ENCODE measurements at regions not wholly inside any gene's neighbourhood (a gene's known extent, or its start where the extent isn't known, plus 50 kb on each side); places are given as distances from the start of the nearest gene placed in this dataset.
"Not testable (repeated sequence)": the region's sequence is repeated elsewhere in the genome, so short reads cannot be mapped to it uniquely, and the experiment has no call there.

DNA sequence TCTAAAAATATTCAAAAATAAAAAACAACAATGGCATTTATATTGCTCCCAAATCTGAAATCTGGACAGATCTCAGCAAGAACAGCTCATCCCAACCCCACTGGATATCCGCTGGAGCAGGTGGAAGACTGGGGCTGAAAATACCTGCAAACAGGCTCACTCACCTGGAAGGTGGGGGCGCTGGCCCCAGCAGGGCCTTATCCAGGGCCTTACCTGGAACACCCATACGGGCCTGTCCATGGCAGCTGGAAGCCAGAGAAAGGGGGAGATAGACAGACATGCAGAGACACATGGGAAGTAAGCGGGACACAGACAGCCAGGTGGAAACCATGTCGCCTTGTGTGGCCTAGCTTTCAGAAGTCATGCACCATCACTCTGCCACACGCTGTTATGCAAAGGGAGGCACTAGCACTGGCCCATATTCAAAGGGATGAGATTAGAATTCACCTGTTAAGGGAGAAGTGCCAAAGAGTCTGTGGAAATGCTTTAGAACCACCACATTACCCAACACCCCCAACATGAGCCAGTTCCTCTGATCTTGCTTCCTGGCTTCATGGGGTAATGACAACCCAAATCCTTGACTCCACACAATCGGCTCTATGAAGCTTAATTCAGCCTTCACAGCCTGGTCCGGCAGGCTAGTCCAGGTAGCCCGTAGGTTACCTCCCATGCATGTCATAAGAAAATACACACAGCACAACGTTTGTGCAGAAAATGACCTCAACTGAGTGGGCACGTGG is 99.0 kb upstream of the CDYL start:
- no peak for DNase-seq (ENCODE audit: low read depth in 2 of 2)

DNA sequence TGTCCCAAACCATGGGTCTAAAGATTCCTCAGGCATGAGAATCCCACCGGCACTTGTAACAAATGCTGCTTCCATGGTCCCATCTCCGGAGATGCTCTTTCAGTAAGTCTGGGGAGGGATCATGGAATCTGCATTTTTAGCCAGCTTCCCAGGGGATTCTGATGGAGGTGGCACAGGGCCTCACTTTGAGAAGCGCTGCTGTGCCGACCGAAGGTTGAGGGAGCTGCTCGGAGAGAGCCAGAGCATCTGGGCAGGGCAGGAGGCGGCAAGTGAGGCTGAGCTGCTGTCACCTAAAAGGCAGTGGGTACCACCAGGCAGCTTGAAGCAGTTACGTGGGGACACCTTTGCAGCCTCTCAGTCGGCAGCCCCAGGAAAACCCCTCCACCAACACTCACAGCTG is 100.2 kb upstream of the CDYL start:
- no peak for DNase-seq (ENCODE audit: low read depth in 2 of 2)

DNA sequence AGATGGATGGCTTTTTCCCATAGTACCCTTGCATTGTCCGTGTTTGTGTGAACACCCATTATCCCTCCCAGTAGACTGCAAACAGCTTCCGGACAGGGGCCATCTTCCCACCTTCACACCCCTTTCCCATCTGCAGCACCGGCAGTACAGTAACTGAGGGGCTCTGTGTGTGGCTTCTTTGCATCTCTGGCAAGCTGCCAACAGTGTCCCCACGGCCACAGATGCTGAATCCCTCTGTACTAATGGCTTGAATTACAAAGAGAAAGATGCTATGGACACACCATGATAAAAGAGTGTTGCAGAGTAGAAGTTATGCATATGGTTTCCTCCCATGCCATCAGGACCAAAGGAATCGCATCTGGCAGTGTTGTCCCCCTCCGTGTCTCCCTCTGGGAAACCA is 101.1 kb upstream of the CDYL start:
- DNase-seq (ENCODE audit: low read depth in 2 of 2): no peak

DNA sequence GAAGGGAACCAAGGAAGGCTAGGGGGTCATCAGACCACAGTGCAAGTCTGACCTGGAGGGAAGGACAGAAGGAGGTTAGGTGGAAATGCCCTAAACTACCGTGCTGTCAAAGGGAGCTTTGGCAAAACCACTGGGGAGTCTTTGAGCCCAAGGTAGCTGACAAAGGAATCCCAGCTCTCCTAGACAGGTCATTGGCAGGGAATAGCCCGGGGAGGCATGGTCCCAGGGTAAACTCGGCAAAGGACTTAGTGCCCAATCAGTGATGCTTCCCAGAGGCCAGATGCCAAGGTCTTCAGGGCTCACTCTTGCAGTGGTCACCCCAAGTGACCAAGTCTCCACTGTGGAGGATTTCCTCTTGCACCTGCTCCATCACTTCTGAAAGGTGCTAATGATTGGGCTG is 102.3 kb upstream of the CDYL start:
- DNase-seq (ENCODE audit: low read depth in 2 of 2): no peak

DNA sequence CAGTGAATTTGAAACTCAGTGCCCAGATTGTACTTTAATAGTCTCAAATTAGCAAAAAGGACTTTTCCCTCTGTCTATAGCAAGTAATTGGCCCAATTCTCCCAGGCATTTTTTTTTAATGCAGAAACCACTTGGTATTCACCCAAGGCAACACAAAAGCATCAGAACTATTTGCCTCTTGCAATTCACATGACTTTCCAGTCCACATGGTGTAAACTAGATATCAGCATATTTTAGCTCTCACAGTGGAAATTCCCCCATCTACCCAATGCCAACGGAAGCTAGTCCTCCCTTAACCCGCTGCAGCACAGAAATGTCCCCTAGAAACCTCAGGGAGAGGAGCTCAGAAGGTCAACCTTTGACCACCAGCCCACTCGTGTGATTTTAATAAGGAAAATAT is 103.4 kb upstream of the CDYL start:
- DNase-seq (ENCODE audit: low read depth in 2 of 2): no peak

DNA sequence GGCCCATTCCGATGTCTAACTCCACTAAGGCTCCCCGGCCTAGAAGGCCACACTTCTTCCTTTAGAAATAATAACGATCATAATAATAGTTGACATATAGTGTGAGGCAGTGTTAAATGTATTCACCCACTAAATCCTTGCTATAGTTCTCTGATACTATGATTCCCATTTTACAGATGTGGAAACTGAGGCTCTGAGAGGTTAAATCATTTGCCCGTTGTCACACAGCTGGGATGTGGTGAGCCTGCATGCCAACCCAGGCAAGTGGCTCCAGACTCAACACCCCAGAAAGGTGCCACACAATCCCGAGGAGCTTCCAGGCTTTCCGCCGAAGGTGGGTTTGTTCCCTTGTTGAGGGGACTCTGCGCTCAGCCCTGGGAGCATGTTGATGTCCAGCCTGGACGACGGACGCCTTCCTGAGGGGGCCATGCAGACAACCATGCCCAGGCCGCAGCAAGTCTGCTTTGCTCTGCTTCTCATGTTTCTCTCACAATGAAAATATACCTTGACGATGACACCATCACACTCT is 104.6 kb upstream of the CDYL start:
- DNase-seq (ENCODE audit: low read depth in 2 of 2): no peak

DNA sequence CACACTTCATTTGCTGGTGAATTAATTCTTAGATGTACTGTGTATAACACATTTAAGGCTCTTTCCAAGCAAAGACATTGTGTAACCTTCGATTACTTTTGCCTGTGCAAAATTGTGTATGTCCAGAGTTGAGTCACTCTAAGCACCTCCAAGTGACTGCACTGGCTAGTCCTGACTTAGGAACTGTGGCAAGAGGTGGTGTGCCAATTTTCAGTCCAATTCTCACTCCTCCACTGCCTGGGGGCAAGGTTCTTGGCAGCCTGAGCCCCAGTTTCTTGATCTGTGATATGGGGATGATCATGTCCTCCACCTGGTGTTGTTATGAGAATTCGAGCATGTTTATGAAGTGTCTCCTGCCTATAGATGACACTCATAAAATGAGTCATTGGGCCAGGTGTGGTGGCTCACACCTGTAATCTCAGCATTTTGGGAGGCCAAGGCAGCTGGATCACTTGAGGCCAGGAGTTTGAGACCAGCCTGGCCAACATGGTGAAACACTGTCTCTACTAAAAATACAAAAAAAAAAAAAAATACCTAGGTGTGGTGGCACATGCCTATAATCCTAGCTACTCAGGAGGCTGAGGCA is 105.3 kb upstream of the CDYL start:
- no peak for DNase-seq (ENCODE audit: low read depth in 2 of 2)

DNA sequence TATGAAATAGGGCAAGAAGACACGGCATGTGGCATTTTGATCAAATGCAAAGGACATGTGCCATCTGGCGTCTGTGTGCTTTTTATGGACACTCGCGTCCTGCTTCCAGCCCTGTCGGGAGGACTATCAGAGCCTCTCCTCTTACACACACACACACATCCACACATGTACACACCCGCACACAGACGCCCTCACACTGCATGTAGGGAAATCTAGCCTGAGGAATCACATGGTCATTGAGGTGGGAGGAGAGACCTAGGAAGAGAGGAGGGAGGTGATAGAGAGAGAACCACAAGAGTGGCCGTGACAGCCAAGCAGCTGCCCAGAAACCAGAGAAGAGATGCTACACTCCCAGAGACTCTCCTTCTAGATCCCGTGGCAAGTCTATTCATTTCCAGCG is 105.9 kb upstream of the CDYL start:
- no peak for DNase-seq (ENCODE audit: low read depth in 2 of 2)

DNA sequence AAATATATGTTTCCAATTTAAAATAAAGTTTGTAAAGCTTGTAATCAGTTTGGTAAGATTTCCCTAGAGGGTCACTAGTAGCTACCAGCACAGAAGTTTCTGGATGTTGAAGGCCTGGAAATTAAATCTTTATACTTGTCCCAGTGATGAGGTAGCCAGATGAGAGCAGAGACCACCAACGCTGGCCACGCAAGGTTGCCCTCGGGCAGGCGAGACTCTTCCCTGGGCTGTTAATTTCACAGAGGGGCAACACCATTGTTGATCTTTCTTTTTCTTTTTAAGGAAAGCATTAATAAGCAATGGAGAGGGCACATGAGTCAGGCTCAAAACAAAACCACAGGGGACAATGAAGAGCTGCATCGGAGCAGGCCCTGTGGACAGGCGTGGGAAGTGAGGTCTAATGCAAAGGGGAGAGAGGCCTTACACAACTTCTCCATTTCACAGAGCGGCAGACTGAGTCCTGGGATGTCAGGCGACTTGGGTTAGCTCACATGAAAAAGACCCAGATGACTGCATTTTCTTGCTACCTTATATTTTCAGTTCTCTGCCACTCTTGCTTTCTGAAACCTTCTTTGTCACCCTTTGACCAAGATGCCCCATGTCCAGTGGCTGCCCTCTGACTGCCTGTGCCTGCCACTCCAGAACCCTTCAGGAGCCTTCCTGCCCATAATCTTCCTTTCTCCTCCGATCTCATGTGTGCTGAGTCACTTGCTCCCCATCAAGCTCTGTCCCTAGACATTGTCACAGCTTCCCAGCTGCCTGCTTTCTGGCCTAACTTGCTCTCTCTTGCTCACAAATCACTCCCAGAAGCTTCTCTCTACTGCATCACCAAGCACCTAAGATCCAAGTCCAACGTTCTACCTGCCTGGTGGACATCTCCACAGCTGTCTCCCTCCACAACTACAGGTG is 107.7 kb upstream of the CDYL start:
- no peak for DNase-seq (ENCODE audit: low read depth in 2 of 2)

DNA sequence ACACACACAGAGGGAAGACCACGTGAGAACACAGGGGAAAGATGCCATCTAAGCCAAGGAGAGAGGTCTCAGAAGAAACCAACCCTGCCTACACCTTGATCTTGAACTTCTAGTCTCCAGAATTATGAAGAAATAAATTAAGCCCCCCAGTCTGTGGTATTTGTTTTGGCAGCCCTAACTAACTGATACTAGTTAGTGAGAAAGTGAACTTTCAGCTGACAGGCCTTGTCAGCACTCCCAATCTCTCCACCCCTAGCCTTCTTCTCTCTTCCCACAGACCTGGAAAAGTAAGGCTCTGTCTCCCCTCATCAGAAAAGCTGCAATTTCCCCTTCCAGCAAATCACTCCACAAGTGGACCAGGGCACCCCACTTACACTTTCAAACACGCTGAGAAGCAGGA is 108.6 kb upstream of the CDYL start:
- DNase-seq (ENCODE audit: low read depth in 2 of 2): no peak

DNA sequence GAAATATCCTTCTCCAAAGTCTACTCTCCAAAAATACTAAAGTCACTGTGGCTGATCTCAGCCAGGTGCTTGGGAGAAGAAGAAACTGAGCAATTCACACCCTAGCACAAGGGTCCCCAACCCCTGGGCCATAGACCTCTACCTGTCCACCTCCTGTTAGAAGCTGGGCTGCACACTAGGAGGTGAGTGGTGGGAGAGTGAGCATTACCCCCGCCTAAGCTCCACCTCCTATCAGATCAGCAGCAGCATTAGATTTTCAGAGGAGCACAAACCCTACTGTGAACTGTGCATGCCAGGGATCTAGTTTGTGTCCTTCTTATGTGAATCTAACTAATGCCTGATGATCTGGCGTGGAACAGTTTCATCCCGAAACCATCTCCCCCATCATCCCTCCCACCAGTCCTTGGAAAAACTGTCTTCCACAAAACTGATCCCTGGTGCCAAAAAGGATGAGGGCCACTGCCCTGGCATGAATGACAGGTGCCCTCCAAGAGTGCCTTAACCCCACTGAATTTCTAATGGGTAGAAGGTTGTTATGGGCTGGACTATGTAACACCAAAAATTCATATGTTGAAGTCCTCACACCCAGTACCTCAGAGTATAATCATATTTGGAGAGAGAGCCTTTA is 109.2 kb upstream of the CDYL start:
- no peak for DNase-seq (ENCODE audit: low read depth in 2 of 2)

DNA sequence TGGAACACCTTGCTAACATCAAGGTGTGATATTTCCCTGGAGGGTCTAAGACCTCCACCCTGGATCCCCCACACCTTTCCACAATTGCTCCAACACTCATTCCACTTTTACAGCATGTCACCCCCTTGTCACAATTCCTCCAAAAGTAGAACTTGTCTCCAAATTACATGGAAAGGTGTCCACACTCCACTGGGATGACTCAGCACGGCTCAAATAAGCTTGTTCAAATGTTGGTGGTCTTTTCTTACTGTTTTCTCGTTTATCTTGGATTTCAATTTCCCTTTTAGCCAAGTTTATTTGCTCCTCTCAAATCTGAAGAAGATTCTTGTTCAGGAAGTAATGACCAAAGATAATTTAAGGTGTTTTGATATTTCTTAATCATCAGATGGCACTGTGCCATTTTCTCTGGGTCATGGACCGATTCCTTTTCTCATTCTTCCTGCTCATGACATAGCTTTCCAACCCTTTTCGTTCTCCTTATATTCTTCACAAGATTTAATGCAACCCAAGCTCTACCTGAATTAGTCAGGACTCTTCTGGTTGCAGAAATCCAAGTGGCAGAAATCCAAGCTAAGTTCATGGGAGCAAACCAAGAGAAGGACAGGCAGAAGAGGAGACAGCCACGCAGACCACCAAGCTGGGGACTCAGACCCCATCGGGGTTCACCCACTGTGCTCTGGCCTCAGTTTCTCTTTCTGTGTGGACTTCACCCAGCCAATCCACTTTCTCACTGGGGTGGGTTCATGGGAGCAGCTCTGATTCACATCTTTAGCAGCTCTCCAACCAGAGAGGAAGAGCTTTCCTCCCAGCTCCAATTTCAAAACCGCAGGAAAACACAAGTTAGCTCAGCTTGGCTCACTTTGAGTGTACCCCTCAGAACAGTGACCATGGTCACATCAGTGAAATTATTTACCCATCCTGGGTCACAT is 110.5 kb upstream of the CDYL start:
- DNase-seq (ENCODE audit: low read depth in 2 of 2): no peak

DNA sequence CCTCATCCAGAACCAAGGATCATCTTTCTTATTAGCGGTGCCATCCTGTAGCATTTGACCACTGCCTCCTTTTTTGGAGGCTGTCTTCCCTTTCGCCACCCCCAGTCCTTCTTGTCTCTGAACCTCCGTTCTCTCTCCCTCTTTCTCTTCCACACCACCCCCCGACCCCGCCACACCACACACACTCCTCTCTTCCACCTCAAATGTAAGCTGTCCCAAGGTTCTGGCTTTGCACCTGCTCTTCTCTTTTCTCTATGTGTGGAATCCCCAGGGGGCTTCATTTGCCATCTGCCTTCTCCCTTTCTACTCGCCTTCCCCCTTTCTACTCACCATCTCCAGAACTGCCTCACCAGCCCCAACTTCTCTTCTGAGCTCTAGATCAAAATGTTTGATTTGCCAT is 111.3 kb upstream of the CDYL start:
- no peak for DNase-seq (ENCODE audit: low read depth in 2 of 2)

DNA sequence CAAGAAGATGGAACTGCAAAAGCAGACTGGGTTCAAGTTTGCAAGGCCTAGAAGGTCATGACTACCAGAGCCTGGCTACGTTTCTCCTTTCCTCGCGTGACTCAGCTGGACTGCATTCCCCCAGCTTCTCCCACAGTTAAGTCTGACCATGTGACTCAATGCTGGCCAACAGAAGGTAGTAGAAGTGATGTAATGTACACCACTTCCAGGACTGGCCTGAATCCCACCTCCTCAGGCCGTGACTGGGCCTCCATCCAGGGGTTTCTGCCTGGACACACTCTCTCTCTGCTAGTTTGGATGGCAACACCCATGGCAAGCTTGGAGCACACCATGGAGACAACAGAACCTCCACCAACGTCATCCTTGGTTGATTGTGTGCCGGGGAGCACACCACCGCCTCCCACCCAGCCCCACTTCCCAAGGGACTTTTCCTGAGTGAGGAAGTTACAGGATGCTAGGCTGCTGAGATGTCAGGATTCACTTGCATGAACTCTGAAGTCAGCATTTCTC is 112.0 kb upstream of the CDYL start:
- DNase-seq (ENCODE audit: low read depth in 2 of 2): no peak

DNA sequence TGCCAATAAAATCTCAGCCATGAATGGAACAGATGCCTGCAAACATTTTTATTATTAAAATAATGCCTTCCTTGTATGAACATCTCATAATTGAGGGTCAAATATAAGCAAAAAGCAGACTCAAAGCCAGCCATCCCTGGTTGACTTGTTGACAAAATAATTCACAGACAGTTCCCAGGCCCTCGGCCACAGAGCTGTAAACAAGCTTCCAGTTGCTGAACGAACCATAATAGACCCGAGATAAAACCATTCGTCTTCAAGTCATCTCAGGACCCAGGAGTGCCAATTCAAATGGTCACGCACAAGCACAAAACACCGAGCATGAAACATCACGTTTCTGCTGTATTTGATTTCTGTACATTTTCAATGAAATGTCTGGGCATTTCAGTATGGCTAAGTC is 113.3 kb upstream of the CDYL start:
- DNase-seq (ENCODE audit: low read depth in 2 of 2): no peak

DNA sequence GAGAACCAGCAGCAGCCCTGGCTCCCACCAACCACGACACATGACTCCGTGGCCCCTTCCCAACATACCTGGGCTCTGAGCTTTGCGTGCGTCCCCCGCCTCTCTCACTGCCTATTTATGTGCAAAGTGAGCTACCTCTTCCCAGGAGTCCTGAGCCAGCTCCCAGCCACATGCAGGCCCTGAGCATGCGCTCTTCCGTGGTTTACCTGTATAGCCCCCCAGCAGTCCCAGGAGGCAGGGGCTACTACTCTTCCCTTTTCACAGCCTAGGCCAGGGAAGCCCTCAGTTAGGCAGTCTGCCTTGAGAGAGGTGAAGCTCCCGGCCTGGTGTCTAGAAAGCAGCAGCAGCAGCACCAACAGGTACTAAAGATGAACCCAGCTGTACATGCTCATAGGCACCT is 114.8 kb upstream of the CDYL start:
- no peak for DNase-seq (ENCODE audit: low read depth in 2 of 2)

DNA sequence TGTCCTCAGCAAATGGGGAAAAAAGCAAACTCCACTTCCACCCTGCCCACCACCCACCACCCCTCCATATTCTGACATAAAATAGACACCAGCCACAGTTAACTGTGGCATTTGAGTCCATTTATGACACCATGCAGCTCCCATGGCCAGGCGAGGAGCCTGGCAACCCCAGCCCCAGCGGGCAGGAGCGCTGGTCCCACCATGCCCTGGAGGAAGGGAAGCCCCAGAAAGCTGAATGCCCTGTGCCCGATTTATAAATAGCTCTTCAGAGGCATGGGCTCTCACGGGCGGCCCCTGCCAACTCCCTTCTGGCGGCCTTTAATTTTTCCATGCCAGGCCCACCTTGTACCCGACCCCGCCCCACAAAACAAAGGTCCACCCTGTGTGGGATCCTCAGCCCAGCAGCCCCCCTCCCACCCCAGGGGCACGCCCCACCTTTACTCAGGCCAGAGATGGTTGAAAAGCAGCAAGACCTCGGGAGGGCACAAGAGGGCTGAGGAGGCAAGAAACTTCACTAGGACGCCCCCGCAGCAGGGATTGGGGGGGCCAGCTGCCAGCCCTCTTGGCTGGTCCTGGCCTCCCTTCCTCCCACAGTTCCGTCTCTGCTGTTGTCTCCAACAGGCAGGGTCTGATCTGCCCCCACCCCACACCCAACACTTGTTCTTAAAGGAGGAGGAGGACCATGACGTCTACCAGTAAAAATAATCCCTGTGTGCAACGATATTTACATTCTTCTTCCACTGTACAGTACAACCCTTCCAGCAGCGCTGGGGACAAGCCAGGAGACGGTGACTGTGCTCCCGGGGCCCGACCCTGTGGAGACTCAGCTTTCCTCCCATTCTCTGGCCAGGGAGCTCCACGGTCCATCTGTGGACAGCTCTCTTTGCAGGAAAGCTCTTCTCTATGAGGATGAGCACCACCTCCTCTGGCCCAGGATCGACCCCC is 115.6 kb upstream of the CDYL start:
- no peak for DNase-seq (ENCODE audit: low read depth in 2 of 2)

DNA sequence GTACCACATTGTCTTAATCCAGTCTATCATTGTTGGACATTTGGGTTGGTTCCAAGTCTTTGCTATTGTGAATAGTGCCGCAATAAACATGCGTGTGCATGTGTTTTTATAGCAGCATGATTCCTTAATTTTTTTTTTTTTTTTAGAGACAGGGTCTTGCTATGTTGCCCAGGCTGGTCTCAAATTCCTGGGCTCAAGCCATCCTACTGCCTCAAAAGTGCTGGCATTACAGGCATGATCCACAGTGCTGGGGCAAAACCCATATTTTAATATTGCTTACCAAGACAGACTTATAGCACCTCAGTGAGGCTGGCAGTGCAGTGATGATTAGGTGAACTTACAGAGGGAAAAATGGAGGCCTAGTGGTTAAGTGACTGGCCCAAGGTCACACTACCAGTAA is 116.5 kb upstream of the CDYL start:
- DNase-seq (ENCODE audit: low read depth in 2 of 2): not testable (repeated sequence)

DNA sequence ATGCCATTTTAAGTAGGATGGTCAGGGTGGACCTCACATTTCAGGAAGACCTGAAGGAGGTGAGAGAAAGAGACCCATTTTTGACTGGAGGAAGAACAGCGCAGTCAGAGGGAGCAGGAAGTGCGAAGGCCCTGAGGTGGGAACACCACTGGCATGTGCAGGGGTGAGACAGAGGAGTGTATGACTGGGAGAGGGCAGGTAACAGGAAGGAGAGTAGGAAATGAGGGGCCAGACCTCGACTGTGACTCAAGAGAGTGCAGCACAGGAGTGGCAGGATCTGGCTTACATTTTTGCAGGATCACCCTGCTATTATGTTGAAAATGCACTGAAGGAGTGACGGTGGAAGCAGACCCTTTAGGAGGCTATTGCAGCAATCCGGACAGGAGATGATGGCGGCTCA is 117.7 kb upstream of the CDYL start:
- DNase-seq (ENCODE audit: low read depth in 2 of 2): no peak

DNA sequence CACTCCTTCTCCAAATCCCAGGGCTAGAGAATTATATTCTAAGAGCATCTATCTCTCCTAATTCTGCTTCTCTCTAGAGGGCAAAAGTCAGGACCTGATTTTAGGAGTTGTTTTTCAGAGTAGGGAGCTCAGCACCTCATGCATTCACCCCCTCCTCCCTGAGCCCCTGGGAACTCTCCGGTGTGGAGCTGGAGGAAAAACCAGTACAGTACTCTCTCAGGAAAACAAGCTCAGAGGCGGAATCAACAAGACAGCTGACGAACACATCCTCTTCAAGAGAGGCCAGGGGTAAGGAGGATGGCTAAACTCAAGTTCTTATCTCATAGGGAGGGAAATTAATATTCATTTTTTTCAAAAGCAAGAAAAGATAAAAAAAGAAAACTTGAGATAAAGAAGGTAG is 120.1 kb upstream of the CDYL start:
- no peak for DNase-seq (ENCODE audit: low read depth in 2 of 2)

All from stimulated activated CD8-positive, alpha-beta memory T cell treated with anti-CD3 and anti-CD28 coated beads, Interleukin-7, amount 100 ng/mL, for 4 hours (primary cell).